ENCODE measurements at regions not wholly inside any gene's neighbourhood (a gene's known extent, or its start where the extent isn't known, plus 50 kb on each side); places are given as distances from the start of the nearest gene placed in this dataset.

DNA sequence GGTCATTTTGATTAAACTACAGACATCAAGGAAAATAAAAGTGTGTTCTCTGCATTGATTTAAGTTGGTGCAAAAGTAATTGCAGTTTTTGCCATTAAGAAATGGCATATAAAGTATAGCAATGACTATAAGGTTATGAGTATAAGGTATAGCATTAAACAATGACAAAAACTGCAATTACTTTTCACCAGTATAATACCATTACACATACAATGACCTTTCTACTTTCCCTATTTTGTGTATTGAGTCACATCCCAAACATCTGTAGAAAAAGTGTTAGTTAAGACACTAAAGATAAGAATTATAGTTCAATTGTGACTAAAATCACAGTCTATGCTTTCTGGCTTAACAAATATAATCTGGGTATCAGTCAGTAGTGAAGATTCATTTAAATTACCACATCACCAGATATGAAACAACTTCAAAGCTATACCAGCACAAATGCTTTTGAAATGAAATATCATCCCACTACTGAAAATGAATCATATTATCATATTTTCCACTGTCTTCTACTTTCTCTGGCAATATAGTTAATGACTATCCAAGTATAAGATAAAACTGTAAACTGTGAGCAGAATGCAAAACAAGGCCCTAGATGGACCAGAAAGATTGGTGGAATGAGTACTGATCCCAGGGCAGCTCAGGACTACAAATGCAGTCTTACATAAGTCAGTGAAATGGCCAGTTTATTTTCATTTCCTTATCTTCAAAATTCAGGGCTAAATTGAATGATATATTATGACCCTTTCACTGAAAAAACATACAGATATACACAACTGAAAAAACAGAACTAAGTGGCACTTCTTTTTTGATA, 241.1 kb downstream of the ANTXR2 start:
- no peak for TF ChIP-seq EP300 (IDR thresholded peaks at IDR 0.05)
- no peak for TF ChIP-seq CTCF (IDR thresholded peaks at IDR 0.05)

Data from upper lobe of left lung (tissue), 4 donors.